HUES64 (cell line): ENCODE measurements at regions not wholly inside any gene's neighbourhood (a gene's known extent, or its start where the extent isn't known, plus 50 kb on each side); places are given as distances from the start of the nearest gene placed in this dataset.

Experiments
- H3K27ac ChIP-seq: 2 replicates; pipeline ENCODE4 v1.7.0; 2013; ENCODE audit warnings: low read depth, low read length, inconsistent platforms
- H3K27me3 ChIP-seq: 2 replicates; pipeline ENCODE4 v1.6.1; 2013; ENCODE audit warnings: mild to moderate bottlenecking, low read length; ENCODE audit not compliant: insufficient read depth
- H3K36me3 ChIP-seq: 2 replicates; pipeline ENCODE4 v1.6.1; 2013; ENCODE audit warnings: mild to moderate bottlenecking, low read length; ENCODE audit not compliant: insufficient read depth
- H3K4me1 ChIP-seq: 2 replicates; pipeline ENCODE4 v1.6.1; 2013; ENCODE audit warnings: mild to moderate bottlenecking, low read length, moderate library complexity; ENCODE audit not compliant: insufficient read depth
- H3K4me3 ChIP-seq: 2 replicates; pipeline ENCODE4 v1.5.1; 2013; ENCODE audit warnings: mild to moderate bottlenecking, low read length, moderate library complexity
- H3K9ac ChIP-seq: 2 replicates; pipeline ENCODE4 v1.6.1; 2013; ENCODE audit warnings: mild to moderate bottlenecking, low read depth, low read length
- H3K9me3 ChIP-seq: 2 replicates; pipeline ENCODE4 v1.6.1; 2013; ENCODE audit warnings: low read depth, low read length; ENCODE audit not compliant: insufficient read depth
- WGBS: fragments of 150-250, 120-280 bp; methylation state at CpG from one replicate; pipeline ENCODE4 v1.1.7; 2013; ENCODE audit warnings: missing lambda C conversion rate; 5-methylcytosine and 5-hydroxymethylcytosine counted together

GRCh38 chr6:2535506-2535905, 215.2 kb downstream of the MYLK4 start:
- no peaks in the 10 kb centered on the region for H3K9me3 ChIP-seq
- H3K9ac ChIP-seq = no peak overlapping the region
- no peaks in the 10 kb centered on the region for H3K27me3 ChIP-seq
- H3K4me1 ChIP-seq = no peaks in the 10 kb centered on the region
- WGBS = 95% methylated on average over 8 of the region's 8 CpGs
- H3K4me3 ChIP-seq = no peak overlapping the region
- no peaks in the 10 kb centered on the region for H3K36me3 ChIP-seq
- no peak overlapping the region for H3K27ac ChIP-seq

- H3K27ac ChIP-seq = no peak overlapping the region
- H3K27me3 ChIP-seq = no peaks in the 10 kb centered on the region
- H3K9ac ChIP-seq = no peak overlapping the region
- no peak overlapping the region for H3K4me3 ChIP-seq
- no peaks in the 10 kb centered on the region for H3K4me1 ChIP-seq
- H3K36me3 ChIP-seq = no peaks in the 10 kb centered on the region
- 0 out of 2 replicates have a peak, but pooled peaks cover 2% of the 10 kb centered on the region for H3K9me3 ChIP-seq
- WGBS = 95% methylated on average over 2 of the region's 5 CpGs
Observed at GRCh38 chr6:2534406-2535042, 216.2 kb downstream of the MYLK4 start.

GRCh38 chr6:2531426-2532215, 219.1 kb downstream of the MYLK4 start:
- 93% methylated on average over 6 of the region's 6 CpGs for WGBS
- H3K4me1 ChIP-seq = no peaks in the 10 kb centered on the region
- no peaks in the 10 kb centered on the region for H3K27me3 ChIP-seq
- H3K4me3 ChIP-seq = no peak overlapping the region
- H3K36me3 ChIP-seq = no peaks in the 10 kb centered on the region
- H3K27ac ChIP-seq = no peak overlapping the region
- 0 out of 2 replicates have a peak, but pooled peaks cover 2% of the 10 kb centered on the region for H3K9me3 ChIP-seq
- H3K9ac ChIP-seq = no peak overlapping the region

GRCh38 chr6:2529211-2529719, 221.5 kb downstream of the MYLK4 start:
- Histone ChIP-seq H3K36me3 (no peaks in the 10 kb centered on the region), H3K27me3 (no peaks in the 10 kb centered on the region), H3K27ac (no peak overlapping the region), H3K4me1 (no peaks in the 10 kb centered on the region), H3K4me3 (no peak overlapping the region), H3K9ac (no peak overlapping the region), H3K9me3 (peaks cover 2% of the 10 kb centered on the region; the same call in 1 of the 2 replicates)
- 64% methylated on average over 7 of the region's 7 CpGs for WGBS

DNA sequence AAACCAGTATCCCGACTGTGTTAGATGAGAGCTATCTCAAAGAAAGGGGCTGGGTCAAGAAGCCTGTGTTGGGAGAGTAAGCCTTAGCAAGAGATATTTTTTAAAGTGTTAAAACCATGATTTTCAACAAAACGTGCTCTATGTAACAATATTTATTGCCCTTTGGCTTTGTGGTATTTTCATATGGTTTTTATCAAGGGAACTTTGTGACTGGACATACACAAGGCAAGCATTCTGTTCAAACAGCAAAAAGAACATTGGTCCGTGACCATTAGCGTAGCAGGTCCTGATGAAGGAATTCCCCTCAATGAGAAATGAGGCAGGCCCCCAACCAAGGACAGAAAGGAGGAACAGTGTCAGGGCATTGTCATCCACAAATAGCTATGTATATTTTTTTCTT, 222.6 kb downstream of the MYLK4 start:
- WGBS = 95% methylated on average over 4 of the region's 4 CpGs
- Histone ChIP-seq H3K27me3 (no peaks in the 10 kb centered on the region), H3K9me3 (peaks cover 2% of the 10 kb centered on the region; the same call in 1 of the 2 replicates), H3K4me3 (no peak overlapping the region), H3K36me3 (no peaks in the 10 kb centered on the region), H3K27ac (no peak overlapping the region), H3K9ac (no peak overlapping the region), H3K4me1 (no peaks in the 10 kb centered on the region)

GRCh38 chr6:2526766-2527165, 224.0 kb downstream of the MYLK4 start:
- Histone ChIP-seq H3K27me3 (no peaks in the 10 kb centered on the region), H3K27ac (no peak overlapping the region), H3K9ac (no peak overlapping the region), H3K9me3 (peaks cover 2% of the 10 kb centered on the region; the same call in 1 of the 2 replicates), H3K4me1 (no peaks in the 10 kb centered on the region), H3K4me3 (no peak overlapping the region), H3K36me3 (no peaks in the 10 kb centered on the region)
- WGBS = 100% methylated on average over 2 of the region's 3 CpGs

- Histone ChIP-seq H3K27ac (no peak overlapping the region), H3K4me1 (no peaks in the 10 kb centered on the region), H3K4me3 (no peak overlapping the region), H3K36me3 (no peaks in the 10 kb centered on the region), H3K9me3 (peaks cover 10% of the 10 kb centered on the region), H3K27me3 (no peaks in the 10 kb centered on the region), H3K9ac (no peak overlapping the region)
Observed at GRCh38 chr6:2524090-2524489, 226.6 kb downstream of the MYLK4 start.

DNA sequence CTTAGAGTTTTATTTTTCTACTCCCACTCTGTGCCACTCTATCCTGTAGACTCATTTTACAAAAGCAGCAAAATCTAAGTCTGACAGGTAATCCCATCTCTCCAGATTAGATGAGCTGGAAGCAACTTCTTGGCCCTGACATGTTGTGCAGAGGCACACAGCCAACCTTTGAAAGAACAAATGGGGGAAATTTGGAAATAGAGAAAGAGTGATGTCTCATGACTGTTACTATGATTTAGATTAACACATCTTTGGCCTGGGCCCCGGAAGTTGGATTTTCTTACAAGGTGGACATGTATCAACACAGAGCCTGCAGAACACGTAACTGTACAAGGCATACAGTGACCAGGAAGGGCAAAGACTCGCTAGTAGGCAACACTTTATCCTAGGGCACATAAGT, 227.7 kb downstream of the MYLK4 start:
- H3K27ac ChIP-seq = no peak overlapping the region
- no peak overlapping the region for H3K9ac ChIP-seq
- no peak overlapping the region for H3K4me3 ChIP-seq
- peaks cover 10% of the 10 kb centered on the region for H3K9me3 ChIP-seq
- WGBS = 92% methylated on average over 3 of the region's 3 CpGs
- no peaks in the 10 kb centered on the region for H3K27me3 ChIP-seq
- H3K36me3 ChIP-seq = no peaks in the 10 kb centered on the region
- no peaks in the 10 kb centered on the region for H3K4me1 ChIP-seq

GRCh38 chr6:2522521-2522920, 228.2 kb downstream of the MYLK4 start:
- H3K27ac ChIP-seq = no peak overlapping the region
- H3K9me3 ChIP-seq = peaks cover 10% of the 10 kb centered on the region
- no peak overlapping the region for H3K9ac ChIP-seq
- no peaks in the 10 kb centered on the region for H3K36me3 ChIP-seq
- no peaks in the 10 kb centered on the region for H3K27me3 ChIP-seq
- no peak overlapping the region for H3K4me3 ChIP-seq
- 88% methylated on average over 7 of the region's 7 CpGs for WGBS
- H3K4me1 ChIP-seq = no peaks in the 10 kb centered on the region

GRCh38 chr6:2517855-2518473, 232.8 kb downstream of the MYLK4 start:
- Histone ChIP-seq H3K4me1 (no peaks in the 10 kb centered on the region), H3K27ac (no peak overlapping the region), H3K9me3 (peaks cover 10% of the 10 kb centered on the region), H3K9ac (no peak overlapping the region), H3K4me3 (no peak overlapping the region), H3K36me3 (no peaks in the 10 kb centered on the region), H3K27me3 (no peaks in the 10 kb centered on the region)
- WGBS = 98% methylated on average over 6 of the region's 7 CpGs

DNA sequence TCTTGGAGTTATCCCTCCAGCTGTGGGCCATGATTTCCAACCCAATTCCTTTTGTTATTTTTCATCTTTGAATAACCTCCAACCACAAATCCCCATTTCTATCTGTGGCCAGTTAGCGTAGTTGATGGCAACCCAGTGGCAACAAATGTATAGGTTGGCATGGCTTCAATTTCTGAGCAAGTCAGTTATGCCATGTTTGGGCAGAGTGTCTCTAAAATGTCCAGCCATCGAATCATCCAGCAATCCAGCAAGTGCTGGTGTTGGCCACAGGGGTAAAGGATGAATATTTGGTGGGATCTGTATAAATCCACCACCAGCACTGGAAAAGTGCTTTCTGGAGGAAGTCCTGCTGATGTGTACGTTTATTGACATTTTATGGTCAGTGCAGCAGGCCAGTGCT, 233.3 kb downstream of the MYLK4 start:
- Histone ChIP-seq H3K4me1 (no peaks in the 10 kb centered on the region), H3K27me3 (no peaks in the 10 kb centered on the region), H3K4me3 (no peak overlapping the region), H3K9ac (no peak overlapping the region), H3K9me3 (peaks cover 10% of the 10 kb centered on the region), H3K27ac (no peak overlapping the region), H3K36me3 (no peaks in the 10 kb centered on the region)
- 95% methylated on average over 3 of the region's 3 CpGs for WGBS
